Upper lobe of left lung (tissue), 4 donors: ENCODE measurements at regions not wholly inside any gene's neighbourhood (a gene's known extent, or its start where the extent isn't known, plus 50 kb on each side); places are given as distances from the start of the nearest gene placed in this dataset.

Experiments
- CTCF ChIP-seq, 6 experiments: fragments of 450-650 bp in 4 of 6; fragments of 200-600 bp in 2 of 6; sonication (generic) in 2 of 6; IDR thresholded peaks; one replicate each; pipeline ENCODE4 v1.5.1; 2016 to 2019; ENCODE audit warnings: antibody characterized with exemption in 6 of 6
- POLR2A ChIP-seq, 4 donors: fragments of 450-650 bp; IDR thresholded peaks; one replicate each; pipeline ENCODE4 v1.5.1; 2016 to 2017; ENCODE audit warnings: antibody characterized with exemption in 4 of 4, mild to moderate bottlenecking in 2 of 4
- POLR2AphosphoS5 ChIP-seq, 2 donors: sonication (generic); formaldehyde crosslinking; IDR thresholded peaks; one replicate each; pipeline ENCODE4 v1.5.1; 2017; ENCODE audit warnings: antibody characterized with exemption in 2 of 2

GRCh38 chr9:11559001-11559776, 946.4 kb upstream of the PTPRD start:
- TF ChIP-seq POLR2A (IDR thresholded peaks at IDR 0.05) (no peak), CTCF (IDR thresholded peaks at IDR 0.05) (no peak), POLR2AphosphoS5 (IDR thresholded peaks at IDR 0.05) (no peak)
